HepG2 (cell line): ENCODE measurements at regions not wholly inside any gene's neighbourhood (a gene's known extent, or its start where the extent isn't known, plus 50 kb on each side); places are given as distances from the start of the nearest gene placed in this dataset.
A peak's percentile ranks its signal among the peaks of the same experiment; 100 is the strongest.

Experiments used
- ARID4A ChIP-seq: sonication (generic); formaldehyde crosslinking; IDR thresholded peaks from 2 replicates; pipeline ENCODE4 v1.5.0; 2020; ENCODE audit warnings: mild to moderate bottlenecking, missing genetic modification reagents, borderline replicate concordance
- HMGXB3 ChIP-seq: sonication (generic); formaldehyde crosslinking; IDR thresholded peaks from 2 replicates; pipeline ENCODE4 v1.4.0; 2020; ENCODE audit warnings: missing genetic modification reagents, borderline replicate concordance
- NFYB ChIP-seq: sonication (generic); formaldehyde crosslinking; IDR thresholded peaks from 2 replicates; pipeline ENCODE4 v1.4.0; 2020; ENCODE audit warnings: missing genetic modification reagents
- POGZ ChIP-seq: sonication (generic); formaldehyde crosslinking; IDR thresholded peaks from 2 replicates; pipeline ENCODE4 v1.4.0; 2020; ENCODE audit warnings: mild to moderate bottlenecking, missing genetic modification reagents
- SKI ChIP-seq: fragments of 450-650 bp; IDR thresholded peaks from one replicate; pipeline ENCODE4 v1.6.1; 2018; ENCODE audit warnings: mild to moderate bottlenecking; ENCODE audit not compliant: partially characterized antibody
- SP2 ChIP-seq: sonication (generic); formaldehyde crosslinking; IDR thresholded peaks from 2 replicates; pipeline ENCODE4 v1.5.1; 2020; ENCODE audit warnings: mild to moderate bottlenecking, missing genetic modification reagents
- TAF1 ChIP-seq: sonication (generic); formaldehyde crosslinking; IDR thresholded peaks from 2 replicates; pipeline ENCODE4 v1.4.0; 2020; ENCODE audit warnings: missing genetic modification reagents
- ZBTB33 ChIP-seq: sonication (generic); formaldehyde crosslinking; IDR thresholded peaks from 2 replicates; pipeline ENCODE4 v1.4.0; 2020; ENCODE audit warnings: missing genetic modification reagents
- ZBTB38 ChIP-seq: sonication (generic); formaldehyde crosslinking; IDR thresholded peaks from 2 replicates; pipeline ENCODE4 v1.5.1; 2020; ENCODE audit warnings: mild to moderate bottlenecking, missing genetic modification reagents
- ZNF142 ChIP-seq: sonication (generic); formaldehyde crosslinking; IDR thresholded peaks from 2 replicates; pipeline ENCODE4 v1.4.0; 2020; ENCODE audit warnings: missing genetic modification reagents

GRCh38 chr14:70255071-70256057 lies 66.6 kb upstream of the SLC8A3 start (continued):
- TF ChIP-seq ARID4A (peak; percentile 50; the same call in 1 of the 2 replicates), TAF1 (CRISPR knock-in tag) (peak; percentile 30; the same call in 1 of the 2 replicates), HMGXB3 (CRISPR knock-in tag) (peak; percentile 90), SP2 (CRISPR knock-in tag) (peak; percentile 56; the same call in 1 of the 2 replicates), NFYB (CRISPR knock-in tag) (peak; percentile 93), POGZ (CRISPR knock-in tag) (peak; percentile 95), ZBTB38 (CRISPR knock-in tag) (peak; percentile 20; the same call in 1 of the 2 replicates), ZNF142 (CRISPR knock-in tag) (0 out of 2 replicates have a peak, but pooled peaks have one; percentile 7), SKI (peak; percentile 36), ZBTB33 (peak; percentile 81)
